Esophagus squamous epithelium (tissue), 5 donors: ENCODE measurements at regions not wholly inside any gene's neighbourhood (a gene's known extent, or its start where the extent isn't known, plus 50 kb on each side); places are given as distances from the start of the nearest gene placed in this dataset.
"Not testable (repeated sequence)": the region's sequence is repeated elsewhere in the genome, so short reads cannot be mapped to it uniquely, and the experiment has no call there.

ENCODE experiments used
- DNase-seq: peaks from one replicate; lab custom pipeline; 2025; lab: John Stamatoyannopoulos, UW
- H3K27ac ChIP-seq, 4 donors: fragments of 200-600 bp; sonication (generic); one replicate each; pipeline ENCODE4 v1.5.1; 2016 to 2019; ENCODE audit warnings: mild to moderate bottlenecking in 1 of 4
- H3K27me3 ChIP-seq, 4 donors: fragments of 200-600 bp; sonication (generic); 1 replicate in 3 of 4; 2 replicates in 1 of 4; pipeline versions ENCODE4 v1.5.1 to v1.6.0; 2017 to 2021; ENCODE audit warnings: antibody characterized with exemption in 1 of 4
- H3K36me3 ChIP-seq, 3 donors: fragments of 200-600 bp; sonication (generic); one replicate each; pipeline ENCODE4 v1.5.1; 2016 to 2019
- H3K4me1 ChIP-seq, 3 donors: fragments of 200-600 bp; sonication (generic); one replicate each; pipeline ENCODE4 v1.5.1; 2017 to 2019
- H3K4me3 ChIP-seq, 4 donors: fragments of 200-600 bp; sonication (generic); 1 replicate in 3 of 4; 2 replicates in 1 of 4; pipeline ENCODE4 v1.5.1; 2016 to 2019; ENCODE audit warnings: mild to moderate bottlenecking in 2 of 4, moderate library complexity in 1 of 4
- H3K9me3 ChIP-seq, 3 donors: fragments of 200-600 bp; sonication (generic); one replicate each; pipeline ENCODE4 v1.5.1; 2016 to 2019
- POLR2A ChIP-seq, 4 donors: fragments of 450-650 bp; IDR thresholded peaks; one replicate each; pipeline ENCODE4 v1.6.1; 2017; ENCODE audit warnings: antibody characterized with exemption in 4 of 4, mild to moderate bottlenecking in 4 of 4, moderate library complexity in 3 of 4
- WGBS, 2 donors: methylation state at CpG; one replicate each; pipeline ENCODE4 v1.1.5; 2018; 5-methylcytosine and 5-hydroxymethylcytosine counted together
- intact Hi-C: fragments of 100-400 bp; cut with DNase I; formaldehyde crosslinking; loops from one replicate; pipeline ENCODE4 v1.15.0; 2022
- TF ChIP-seq, protein P1 (sequence below), 6 experiments: fragments of 450-650 bp in 4 of 6; fragments of 200-600 bp in 2 of 6; sonication (generic) in 2 of 6; IDR thresholded peaks; one replicate each; pipeline ENCODE4 v1.5.1; 2016 to 2019; ENCODE audit warnings: antibody characterized with exemption in 6 of 6, mild to moderate bottlenecking in 4 of 6, moderate library complexity in 4 of 6
- donor health status: DM: yes; HTN: yes; CAD: no.

DNA sequence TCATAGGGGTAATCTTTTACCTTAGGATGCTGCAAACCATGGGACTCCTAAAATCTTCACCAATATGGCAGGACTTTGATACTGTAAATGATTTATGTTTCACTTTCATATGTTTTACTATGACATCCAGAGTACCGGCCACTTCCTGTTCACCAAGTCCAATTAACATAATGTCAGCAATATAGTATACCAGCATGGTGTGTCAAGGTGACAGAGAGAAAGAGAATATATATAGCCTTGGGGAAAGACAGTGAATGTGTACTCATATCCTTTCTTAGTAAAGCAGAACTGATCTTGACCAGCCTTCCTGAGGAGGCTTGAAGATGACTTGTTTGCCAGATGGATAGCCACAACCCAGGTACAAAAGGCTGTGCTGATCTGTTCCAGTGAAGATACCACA, 127.9 kb downstream of the NRN1 start:
- intact Hi-C loops, result no loop called here
- WGBS, 2 donors, result 72 to 85% methylated on average over 1 of the region's 1 CpG
- H3K9me3 ChIP-seq, result no peaks in the 10 kb centered on the region
- no peak overlapping the region for H3K4me3 ChIP-seq
- no peaks in the 10 kb centered on the region for H3K36me3 ChIP-seq
- H3K27me3 ChIP-seq, result no peaks in the 10 kb centered on the region
- no peak for TF ChIP-seq POLR2A (IDR thresholded peaks at IDR 0.05)
- TF ChIP-seq, protein P1, sequence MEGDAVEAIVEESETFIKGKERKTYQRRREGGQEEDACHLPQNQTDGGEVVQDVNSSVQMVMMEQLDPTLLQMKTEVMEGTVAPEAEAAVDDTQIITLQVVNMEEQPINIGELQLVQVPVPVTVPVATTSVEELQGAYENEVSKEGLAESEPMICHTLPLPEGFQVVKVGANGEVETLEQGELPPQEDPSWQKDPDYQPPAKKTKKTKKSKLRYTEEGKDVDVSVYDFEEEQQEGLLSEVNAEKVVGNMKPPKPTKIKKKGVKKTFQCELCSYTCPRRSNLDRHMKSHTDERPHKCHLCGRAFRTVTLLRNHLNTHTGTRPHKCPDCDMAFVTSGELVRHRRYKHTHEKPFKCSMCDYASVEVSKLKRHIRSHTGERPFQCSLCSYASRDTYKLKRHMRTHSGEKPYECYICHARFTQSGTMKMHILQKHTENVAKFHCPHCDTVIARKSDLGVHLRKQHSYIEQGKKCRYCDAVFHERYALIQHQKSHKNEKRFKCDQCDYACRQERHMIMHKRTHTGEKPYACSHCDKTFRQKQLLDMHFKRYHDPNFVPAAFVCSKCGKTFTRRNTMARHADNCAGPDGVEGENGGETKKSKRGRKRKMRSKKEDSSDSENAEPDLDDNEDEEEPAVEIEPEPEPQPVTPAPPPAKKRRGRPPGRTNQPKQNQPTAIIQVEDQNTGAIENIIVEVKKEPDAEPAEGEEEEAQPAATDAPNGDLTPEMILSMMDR (IDR thresholded peaks at IDR 0.05), result no peak
- DNase-seq, result no peak
- no peak overlapping the region for H3K27ac ChIP-seq
- H3K4me1 ChIP-seq, result no peaks in the 10 kb centered on the region

DNA sequence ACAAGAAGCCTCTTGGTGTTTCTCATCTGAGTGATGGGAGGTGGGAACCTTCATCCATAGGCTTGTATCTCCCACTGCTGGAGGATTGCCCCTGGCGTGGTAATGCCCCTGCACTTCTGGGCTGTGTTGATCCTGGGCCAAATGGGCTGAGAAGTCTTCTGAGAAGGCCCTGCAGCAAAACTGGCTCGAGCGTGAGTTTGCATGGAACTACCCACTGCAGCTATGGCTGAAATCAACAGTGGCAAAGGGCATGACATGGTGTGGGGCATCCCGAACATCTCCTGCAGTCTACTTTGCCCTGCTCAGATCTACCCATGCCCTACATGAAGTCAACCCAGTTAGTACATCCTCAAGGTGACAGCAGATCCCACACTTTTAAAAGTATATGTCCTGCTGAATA, 130.6 kb downstream of the NRN1 start:
- H3K4me1 ChIP-seq, result no peaks in the 10 kb centered on the region
- no peak for TF ChIP-seq POLR2A (IDR thresholded peaks at IDR 0.05)
- TF ChIP-seq, protein P1 (IDR thresholded peaks at IDR 0.05), result no peak
- H3K27ac ChIP-seq, result no peak overlapping the region
- no peaks in the 10 kb centered on the region for H3K9me3 ChIP-seq
- no peak overlapping the region for H3K4me3 ChIP-seq
- no peak for DNase-seq
- intact Hi-C loops, result no loop called here
- WGBS, 2 donors, result 75 to 81% methylated on average over 3 to 4 of the region's 4 CpGs
- no peaks in the 10 kb centered on the region for H3K36me3 ChIP-seq
- no peaks in the 10 kb centered on the region for H3K27me3 ChIP-seq

DNA sequence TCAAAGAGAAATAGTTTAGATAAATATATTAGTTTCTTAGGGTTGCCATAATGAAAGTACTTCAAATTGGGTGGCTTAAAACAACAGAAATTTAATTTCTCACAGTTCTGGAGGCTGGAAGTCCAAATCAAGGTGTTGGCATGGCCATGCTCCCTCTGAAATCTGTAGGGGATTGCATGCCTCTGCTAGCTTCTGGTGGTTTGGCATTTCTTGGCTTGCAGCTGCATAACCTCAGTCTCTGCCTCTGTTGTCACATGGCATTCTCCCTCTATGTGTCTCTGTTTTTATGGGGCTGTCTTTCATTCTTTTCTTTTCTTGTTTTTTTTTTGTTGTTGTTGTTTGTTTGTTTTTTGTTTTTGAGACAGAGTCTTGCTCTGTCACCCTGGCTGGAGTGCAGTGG, 132.7 kb downstream of the NRN1 start:
- H3K36me3 ChIP-seq, H3K27ac ChIP-seq, H3K9me3 ChIP-seq, H3K4me3 ChIP-seq, intact Hi-C loops, H3K4me1 ChIP-seq, H3K27me3 ChIP-seq, DNase-seq: not testable (repeated sequence)

DNA sequence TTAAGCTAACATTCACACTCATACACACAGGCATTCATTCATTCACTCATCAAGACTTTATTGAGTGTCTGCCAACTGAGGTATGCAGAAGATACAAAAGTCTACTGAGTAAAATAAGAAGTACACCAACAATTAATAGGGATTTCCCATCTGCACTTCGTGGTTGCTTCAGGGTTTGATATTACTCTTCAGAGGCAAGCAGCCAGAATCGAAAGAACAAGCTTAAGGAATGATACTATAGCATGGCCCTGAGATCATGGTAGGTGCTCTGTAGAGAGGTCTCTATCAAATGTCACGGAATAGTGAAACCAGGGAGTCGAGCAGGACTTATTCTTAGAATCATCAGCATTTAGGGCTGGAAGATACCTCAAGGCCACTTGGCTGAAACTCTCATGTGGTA, 135.4 kb downstream of the NRN1 start:
- TF ChIP-seq, protein P1 (IDR thresholded peaks at IDR 0.05), result no peak
- no peak for TF ChIP-seq POLR2A (IDR thresholded peaks at IDR 0.05)
- no peaks in the 10 kb centered on the region for H3K36me3 ChIP-seq
- no peak for DNase-seq
- no peaks in the 10 kb centered on the region for H3K9me3 ChIP-seq
- intact Hi-C loops, result no loop called here
- WGBS, 2 donors, result 66 to 74% methylated on average over 4 of the region's 4 CpGs
- H3K4me3 ChIP-seq, result no peak overlapping the region
- H3K27ac ChIP-seq, result no peak overlapping the region
- H3K27me3 ChIP-seq, result no peaks in the 10 kb centered on the region
- peaks cover 0 to 7% (median 0%) of the 10 kb centered on the region in 3 donors for H3K4me1 ChIP-seq

DNA sequence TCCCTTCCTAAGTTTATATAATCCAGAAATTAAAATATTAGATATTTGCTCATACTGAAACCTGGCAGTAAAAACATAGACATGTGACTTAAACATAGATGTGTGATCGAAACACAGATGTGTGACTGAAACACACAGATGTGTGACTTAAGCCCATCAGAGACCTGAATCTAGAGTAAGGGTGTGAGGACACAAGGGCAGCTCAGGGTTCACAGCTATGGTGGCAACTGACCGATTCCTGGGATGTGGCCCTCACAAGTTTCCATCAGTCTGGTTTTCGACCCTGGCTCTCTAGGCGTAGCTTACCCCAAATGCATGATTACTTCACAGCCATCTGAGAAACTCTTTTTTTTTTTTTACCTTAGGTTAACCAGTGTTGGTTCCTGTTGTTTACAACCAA, 137.0 kb downstream of the NRN1 start:
- no peak for DNase-seq
- H3K27me3 ChIP-seq, result no peaks in the 10 kb centered on the region
- WGBS, 2 donors, result 71 to 84% methylated on average over 4 of the region's 4 CpGs
- no peak overlapping the region for H3K4me3 ChIP-seq
- no peaks in the 10 kb centered on the region for H3K9me3 ChIP-seq
- intact Hi-C loops, result no loop called here
- peaks cover 0 to 10% (median 0%) of the 10 kb centered on the region in 3 donors for H3K4me1 ChIP-seq
- TF ChIP-seq POLR2A (IDR thresholded peaks at IDR 0.05), result no peak
- TF ChIP-seq, protein P1 (IDR thresholded peaks at IDR 0.05), result no peak
- no peak overlapping the region for H3K27ac ChIP-seq
- no peaks in the 10 kb centered on the region for H3K36me3 ChIP-seq

DNA sequence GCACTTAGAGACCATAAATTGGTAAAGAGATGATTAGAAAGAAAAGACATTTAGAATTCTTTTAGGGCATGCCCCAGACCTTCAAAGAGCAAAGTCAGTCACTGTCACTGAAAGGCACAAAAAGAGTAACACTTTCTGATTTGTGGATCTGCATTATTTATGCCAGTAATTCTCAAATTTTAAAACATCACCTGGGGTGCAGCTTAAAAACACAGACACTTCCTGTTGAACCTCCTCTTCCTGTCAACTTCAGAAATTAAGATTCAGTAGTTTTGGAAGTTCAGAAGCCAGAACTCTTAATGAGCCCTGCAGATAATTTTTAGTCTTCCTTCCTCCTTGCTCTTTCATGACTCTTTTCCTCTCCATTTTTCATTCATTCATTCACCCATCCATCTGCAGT, 137.5 kb downstream of the NRN1 start:
- Histone ChIP-seq H3K4me3 (no peak overlapping the region), H3K4me1 (peaks cover 0 to 10% (median 0%) of the 10 kb centered on the region in 3 donors), H3K27me3 (no peaks in the 10 kb centered on the region), H3K27ac (no peak overlapping the region), H3K36me3 (no peaks in the 10 kb centered on the region), H3K9me3 (no peaks in the 10 kb centered on the region)
- no peak for DNase-seq
- intact Hi-C loops, result no loop called here
- TF ChIP-seq POLR2A (IDR thresholded peaks at IDR 0.05), result no peak
- TF ChIP-seq, protein P1 (IDR thresholded peaks at IDR 0.05), result no peak
